Endothelial cell of umbilical vein (primary cell): ENCODE measurements at regions not wholly inside any gene's neighbourhood (a gene's known extent, or its start where the extent isn't known, plus 50 kb on each side); places are given as distances from the start of the nearest gene placed in this dataset.

Experiments
- BruUV-seq: library from RNA; stranded (reverse); fragments of 400-500 nt; replicated peaks from 2 replicates; lab custom pipeline; 2021; lab: Mats Ljungman, UMichigan
- CTCF ChIA-PET: fragments of 300-600, 350-600 bp; sonication (Branson Sonifier 250); formaldehyde crosslinking; loops from one replicate; lab custom pipeline; 2021; ENCODE audit warnings: antibody characterized with exemption, inconsistent platforms; lab: Charles Lee
- POLR2A ChIA-PET: fragments of 300-600, 350-600 bp; sonication (Branson Sonifier 250); formaldehyde crosslinking; loops from one replicate; lab custom pipeline; 2021; ENCODE audit warnings: antibody characterized with exemption, inconsistent platforms; lab: Charles Lee
- DNase-seq: peaks from one replicate; pipeline ENCODE4 v3.0.0-alpha.2; 2011; ENCODE audit warnings: low read depth, low spot score
- FAIRE-seq: peaks from 2 replicates; lab custom pipeline; 2011; peaks lifted over from hg19 to GRCh38; lab: Jason Lieb, UNC
- H2AFZ ChIP-seq: 2 replicates; pipeline ENCODE4 v1.6.0; 2012; ENCODE audit warnings: low read depth, low read length, control low read depth, inconsistent platforms
- H3K27ac ChIP-seq: 2 replicates; pipeline ENCODE4 v1.5.1; 2011; ENCODE audit warnings: low read depth, mild to moderate bottlenecking, control low read depth, low read length, moderate library complexity; ENCODE audit not compliant: insufficient read depth
- H3K27me3 ChIP-seq, 2 experiments: 2 replicates each; pipeline versions ENCODE4 v1.6.0 to v1.6.1; 2011; ENCODE audit warnings: low read length in 2 of 2, mixed read lengths in 1 of 2; ENCODE audit not compliant: control insufficient read depth in 2 of 2, insufficient read depth in 2 of 2
- H3K36me3 ChIP-seq, 2 experiments: 2 replicates in 1 of 2; 3 replicates in 1 of 2; pipeline ENCODE4 v1.5.1; 2011; ENCODE audit warnings: low read length in 2 of 2, mild to moderate bottlenecking in 1 of 2, moderate library complexity in 1 of 2; ENCODE audit not compliant: control insufficient read depth in 2 of 2, insufficient read depth in 2 of 2; ENCODE audit errors: extremely low read depth in 1 of 2
- H3K4me1 ChIP-seq: 3 replicates; pipeline ENCODE4 v1.5.1; 2011; ENCODE audit warnings: mild to moderate bottlenecking, low read length; ENCODE audit not compliant: control insufficient read depth, insufficient read depth; ENCODE audit errors: extremely low read depth
- H3K4me2 ChIP-seq: 2 replicates; pipeline ENCODE4 v1.6.1; 2011; ENCODE audit warnings: low read length, control low read depth, mixed read lengths; ENCODE audit not compliant: insufficient read depth
- H3K4me3 ChIP-seq, 3 experiments: fragments of 200-600 bp in 1 of 3; sonication (generic), shearing (Covaris generic) in 1 of 3; replicated peaks in 1 of 3; 2 replicates each; pipeline ENCODE4 v1.5.1; 2011 to 2016; ENCODE audit warnings: control low read depth in 3 of 3, low read length in 3 of 3, mild to moderate bottlenecking in 2 of 3, inconsistent platforms in 1 of 3, low read depth in 1 of 3, moderate library complexity in 1 of 3; ENCODE audit not compliant: insufficient read depth in 1 of 3
- H3K79me2 ChIP-seq: 2 replicates; pipeline ENCODE4 v1.6.0; 2012; ENCODE audit warnings: low read length, inconsistent platforms; ENCODE audit not compliant: control insufficient read depth, insufficient read depth
- H3K9ac ChIP-seq: replicated peaks from 2 replicates; pipeline ENCODE3; 2011; ENCODE audit warnings: low read length, control low read depth; ENCODE audit not compliant: insufficient read depth; ENCODE audit errors: extremely low read depth
- H3K9me1 ChIP-seq: replicated peaks from 3 replicates; pipeline ENCODE4 v1.6.0; 2011; ENCODE audit warnings: mild to moderate bottlenecking, low read length; ENCODE audit not compliant: control insufficient read depth, insufficient read depth; ENCODE audit errors: extremely low read depth
- H3K9me3 ChIP-seq: replicated peaks from 2 replicates; pipeline ENCODE4 v1.5.1; 2012; ENCODE audit warnings: low read length, inconsistent platforms; ENCODE audit not compliant: control insufficient read depth, insufficient read depth
- H4K20me1 ChIP-seq: replicated peaks from 2 replicates; pipeline ENCODE3; 2011; ENCODE audit warnings: mild to moderate bottlenecking, low read length; ENCODE audit not compliant: control insufficient read depth, insufficient read depth; ENCODE audit errors: extremely low read depth
- CTCF ChIP-seq, 2 donors: IDR thresholded peaks; 1 replicate in 1 of 2; 2 replicates in 1 of 2; pipeline ENCODE4 v1.5.1; 2011; ENCODE audit warnings: low read length in 2 of 2, mild to moderate bottlenecking in 2 of 2, moderate library complexity in 2 of 2, control low read depth in 1 of 2, inconsistent platforms in 1 of 2, low read depth in 1 of 2; ENCODE audit not compliant: insufficient read depth in 1 of 2; ENCODE audit errors: extremely low read depth in 1 of 2
- EZH2 ChIP-seq: IDR thresholded peaks from 2 replicates; pipeline ENCODE4 v1.6.1; 2012; ENCODE audit warnings: borderline replicate concordance, low read depth, mild to moderate bottlenecking, moderate library complexity, low read length, inconsistent platforms; ENCODE audit not compliant: severe bottlenecking
- FOS ChIP-seq: IDR thresholded peaks from 2 replicates; pipeline ENCODE4 v1.6.1; 2011; ENCODE audit warnings: mild to moderate bottlenecking, low read length, moderate library complexity, borderline replicate concordance; ENCODE audit not compliant: insufficient read depth
- MYC ChIP-seq: IDR thresholded peaks from one replicate; pipeline ENCODE4 v1.6.1; 2011; ENCODE audit warnings: mild to moderate bottlenecking, low read depth, low read length
- POLR2AphosphoS5 ChIP-seq: IDR thresholded peaks from 2 replicates; pipeline ENCODE4 v1.6.1; 2012; ENCODE audit warnings: low read depth, mild to moderate bottlenecking, control low read depth, low read length, moderate library complexity; ENCODE audit not compliant: insufficient read depth
- dilution Hi-C: fragments of 300-500 bp; cut with MboI; formaldehyde crosslinking; loops from one replicate; pipeline ENCODE4 v1.15.0; 2019; ENCODE audit warnings: low sequenced_read_pairs; ENCODE audit not compliant: extremely low pct_ligation_motif_present
- intact Hi-C: fragments of 100-400 bp; cut with micrococcal nuclease; formaldehyde crosslinking; loops from one replicate; pipeline ENCODE4 v1.10.0; 2022

- Histone ChIP-seq H3K9me3 (no peaks in the 10 kb centered on the region), H3K9me1 (no peaks in the 10 kb centered on the region), H3K4me2 (no peak overlapping the region), H3K27ac (no peak overlapping the region), H2AFZ (no peak overlapping the region), H3K27me3 (no peaks in the 10 kb centered on the region), H3K36me3 (no peaks in the 10 kb centered on the region), H4K20me1 (no peaks in the 10 kb centered on the region), H3K79me2 (no peaks in the 10 kb centered on the region), H3K9ac (no peak overlapping the region), H3K4me1 (no peaks in the 10 kb centered on the region), H3K4me3 (no peak overlapping the region)
- FAIRE-seq (peak; percentile 18), DNase-seq (no peak)
- intact Hi-C loops (loop anchor here (10.0 kb wide), 1 partner anchor 95 kb away; no protein-coding TSS in a partner anchor), dilution Hi-C loops (no loop called here)
- ChIA-PET CTCF (no interaction called here), POLR2A (interaction anchor here (0.6 kb wide), 1 partner anchor 1649 kb away, joined by 3 read pairs; no protein-coding TSS in a partner anchor)
- TF ChIP-seq POLR2AphosphoS5 (no peak), MYC (no peak), CTCF (IDR thresholded peaks at IDR 0.05; ENCODE audit: extremely low read depth in 1 of 2, insufficient read depth in 1 of 2, low read depth in 1 of 2, low read length in 2 of 2) (no peak), FOS (no peak), EZH2 (no peak)
- BruUV-seq: no TSS peak
These were observed 133.2 kb upstream of the RPS6KA3 start for GRCh38 chrX:20399728-20400414.
